PC-9 (cell line): ENCODE measurements at regions not wholly inside any gene's neighbourhood (a gene's known extent, or its start where the extent isn't known, plus 50 kb on each side); places are given as distances from the start of the nearest gene placed in this dataset.

Experiments
- EZH2 ChIP-seq: fragments of 200-600 bp; sonication (generic); IDR thresholded peaks from 2 replicates; pipeline ENCODE4 v1.8.0; 2017; ENCODE audit warnings: antibody characterized with exemption, low read depth
- TF ChIP-seq, protein P1 (sequence below): fragments of 200-600 bp; sonication (generic); conservative IDR thresholded peaks from 2 replicates; pipeline ENCODE4 v1.6.1; 2017; ENCODE audit warnings: mixed run types, antibody characterized with exemption, mild to moderate bottlenecking, moderate library complexity

DNA sequence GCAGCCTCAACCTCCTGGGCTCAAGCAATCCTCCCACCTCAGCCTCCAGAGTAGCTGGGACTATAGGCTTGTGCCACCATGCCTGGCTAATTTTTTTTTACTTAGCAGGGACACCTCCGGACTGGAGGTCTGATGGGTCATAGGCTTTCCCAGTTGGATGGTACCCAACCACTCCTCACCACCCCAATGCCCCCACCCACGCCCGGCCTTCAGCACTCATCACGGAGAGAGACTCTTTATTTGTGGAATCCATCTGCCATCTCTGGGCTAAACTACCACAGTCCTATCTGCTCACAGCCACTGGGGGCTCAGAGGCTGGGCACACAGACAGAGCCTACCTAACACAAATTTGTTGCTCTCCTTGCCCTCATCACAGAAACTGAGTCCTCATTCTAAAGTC is 58.3 kb upstream of the STXBP1 start:
- TF ChIP-seq, protein P1, sequence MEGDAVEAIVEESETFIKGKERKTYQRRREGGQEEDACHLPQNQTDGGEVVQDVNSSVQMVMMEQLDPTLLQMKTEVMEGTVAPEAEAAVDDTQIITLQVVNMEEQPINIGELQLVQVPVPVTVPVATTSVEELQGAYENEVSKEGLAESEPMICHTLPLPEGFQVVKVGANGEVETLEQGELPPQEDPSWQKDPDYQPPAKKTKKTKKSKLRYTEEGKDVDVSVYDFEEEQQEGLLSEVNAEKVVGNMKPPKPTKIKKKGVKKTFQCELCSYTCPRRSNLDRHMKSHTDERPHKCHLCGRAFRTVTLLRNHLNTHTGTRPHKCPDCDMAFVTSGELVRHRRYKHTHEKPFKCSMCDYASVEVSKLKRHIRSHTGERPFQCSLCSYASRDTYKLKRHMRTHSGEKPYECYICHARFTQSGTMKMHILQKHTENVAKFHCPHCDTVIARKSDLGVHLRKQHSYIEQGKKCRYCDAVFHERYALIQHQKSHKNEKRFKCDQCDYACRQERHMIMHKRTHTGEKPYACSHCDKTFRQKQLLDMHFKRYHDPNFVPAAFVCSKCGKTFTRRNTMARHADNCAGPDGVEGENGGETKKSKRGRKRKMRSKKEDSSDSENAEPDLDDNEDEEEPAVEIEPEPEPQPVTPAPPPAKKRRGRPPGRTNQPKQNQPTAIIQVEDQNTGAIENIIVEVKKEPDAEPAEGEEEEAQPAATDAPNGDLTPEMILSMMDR, result no peak
- no peak for TF ChIP-seq EZH2
